ENCODE measurements at regions not wholly inside any gene's neighbourhood (a gene's known extent, or its start where the extent isn't known, plus 50 kb on each side); places are given as distances from the start of the nearest gene placed in this dataset.

DNA sequence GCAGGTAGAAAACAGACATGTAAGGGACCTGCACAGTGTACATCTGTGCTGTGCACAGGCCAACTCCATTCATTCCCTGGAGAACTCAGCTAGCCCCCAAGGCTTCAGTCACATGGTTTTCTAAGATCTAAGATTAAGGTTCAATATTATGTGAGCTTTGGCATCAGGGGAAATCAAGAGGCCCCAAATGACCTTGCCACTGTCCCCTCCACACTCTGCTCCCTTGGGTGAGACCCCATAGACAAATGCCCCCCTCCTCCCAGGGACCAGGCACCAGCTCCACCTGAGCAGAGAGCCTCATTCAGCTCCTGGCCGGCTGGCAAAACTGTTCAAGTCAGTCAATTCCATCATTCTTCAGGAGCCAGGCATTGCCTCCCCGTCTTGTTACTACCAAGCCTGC lies 93.6 kb upstream of the TMEM18 start:
- Histone ChIP-seq H3K4me1 (no peaks in the 10 kb centered on the region), H3K4me3 (no peak overlapping the region), H3K9me3 (no peaks in the 10 kb centered on the region), H3K27me3 (ENCODE audit: low read depth) (no peaks in the 10 kb centered on the region), H3K36me3 (replicated peaks) (no peaks in the 10 kb centered on the region)
- no peak for DNase-seq (ENCODE audit: low spot score in 2 of 2)
- in situ Hi-C loops (cut with MboI; ENCODE audit: low sequenced_read_pairs), result no loop called here

DNA sequence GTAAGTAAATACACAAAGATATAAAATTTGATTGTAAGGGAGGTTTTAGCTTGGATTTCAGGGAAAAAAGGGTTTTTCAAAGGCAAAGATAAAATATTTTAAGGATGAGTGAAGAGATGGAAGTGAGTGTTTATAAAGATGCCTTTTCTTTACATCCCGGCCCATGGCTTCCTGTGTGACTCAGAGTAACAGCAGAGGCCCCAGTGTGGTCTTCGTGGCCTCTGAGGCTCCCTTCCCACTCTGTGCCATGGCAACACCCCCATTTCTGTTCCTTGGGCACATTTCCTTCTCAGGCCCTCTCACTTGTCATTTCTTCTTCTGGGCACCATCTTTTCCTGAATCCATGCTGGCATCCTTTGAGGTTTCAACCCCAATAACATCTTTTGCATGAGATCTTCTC lies 92.6 kb upstream of the TMEM18 start:
- Histone ChIP-seq H3K4me1 (no peaks in the 10 kb centered on the region), H3K36me3 (replicated peaks) (no peaks in the 10 kb centered on the region), H3K4me3 (no peak overlapping the region), H3K9me3 (no peaks in the 10 kb centered on the region), H3K27me3 (ENCODE audit: low read depth) (no peaks in the 10 kb centered on the region)
- in situ Hi-C loops (cut with MboI; ENCODE audit: low sequenced_read_pairs), result no loop called here
- DNase-seq (ENCODE audit: low spot score in 2 of 2), result no peak

DNA sequence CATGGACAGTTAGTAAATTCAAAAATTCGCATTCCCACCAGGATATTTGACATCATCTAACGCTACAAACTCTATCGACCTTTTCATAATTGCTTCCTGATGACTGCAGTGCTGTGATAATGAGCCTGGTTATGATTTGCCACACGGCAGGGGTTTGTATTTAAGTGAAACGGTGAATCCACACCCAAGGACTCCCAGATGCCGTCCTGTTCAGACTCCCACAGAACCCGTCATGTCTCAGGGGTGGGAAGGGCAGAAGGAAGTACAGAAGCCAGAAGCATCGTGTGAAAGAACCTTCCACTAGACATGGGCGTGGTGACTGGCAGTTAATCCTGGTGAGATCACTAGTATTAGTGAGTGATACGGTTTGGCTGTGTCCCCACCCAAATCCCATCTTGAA lies 91.2 kb upstream of the TMEM18 start:
- no peak for DNase-seq (ENCODE audit: low spot score in 2 of 2)
- Histone ChIP-seq H3K4me3 (no peak overlapping the region), H3K4me1 (no peaks in the 10 kb centered on the region), H3K9me3 (no peaks in the 10 kb centered on the region), H3K27me3 (ENCODE audit: low read depth) (no peaks in the 10 kb centered on the region), H3K36me3 (replicated peaks) (no peaks in the 10 kb centered on the region)
- in situ Hi-C loops (cut with MboI; ENCODE audit: low sequenced_read_pairs), result no loop called here

GRCh38 chr2:767944-768343 lies 90.7 kb upstream of the TMEM18 start:
- Histone ChIP-seq H3K4me3 (no peak overlapping the region), H3K27me3 (ENCODE audit: low read depth) (no peaks in the 10 kb centered on the region), H3K4me1 (no peaks in the 10 kb centered on the region), H3K36me3 (replicated peaks) (no peaks in the 10 kb centered on the region), H3K9me3 (no peaks in the 10 kb centered on the region)
- no peak for DNase-seq (ENCODE audit: low spot score in 2 of 2)
- in situ Hi-C loops (cut with MboI; ENCODE audit: low sequenced_read_pairs), result no loop called here

- DNase-seq (ENCODE audit: low spot score in 2 of 2), result no peak
- Histone ChIP-seq H3K4me1 (no peaks in the 10 kb centered on the region), H3K9me3 (no peaks in the 10 kb centered on the region), H3K4me3 (no peak overlapping the region), H3K36me3 (replicated peaks) (no peaks in the 10 kb centered on the region), H3K27me3 (ENCODE audit: low read depth) (no peaks in the 10 kb centered on the region)
- in situ Hi-C loops (cut with MboI; ENCODE audit: low sequenced_read_pairs), result no loop called here
Measured at GRCh38 chr2:767440-767839, 90.2 kb upstream of the TMEM18 start.

GRCh38 chr2:766255-766654 lies 89.0 kb upstream of the TMEM18 start:
- Histone ChIP-seq H3K4me3 (no peak overlapping the region), H3K27me3 (ENCODE audit: low read depth) (no peaks in the 10 kb centered on the region), H3K36me3 (replicated peaks) (no peaks in the 10 kb centered on the region), H3K9me3 (no peaks in the 10 kb centered on the region), H3K4me1 (no peaks in the 10 kb centered on the region)
- no peak for DNase-seq (ENCODE audit: low spot score in 2 of 2)
- in situ Hi-C loops (cut with MboI; ENCODE audit: low sequenced_read_pairs), result no loop called here

- in situ Hi-C loops (cut with MboI; ENCODE audit: low sequenced_read_pairs), result no loop called here
- no peak overlapping the region for H3K4me3 ChIP-seq
- no peaks in the 10 kb centered on the region for H3K36me3 ChIP-seq (replicated peaks)
- no peaks in the 10 kb centered on the region for H3K9me3 ChIP-seq
- no peaks in the 10 kb centered on the region for H3K27me3 ChIP-seq (ENCODE audit: low read depth)
- no peaks in the 10 kb centered on the region for H3K4me1 ChIP-seq
- DNase-seq (ENCODE audit: low spot score in 2 of 2), result no peak
Measured at GRCh38 chr2:765369-765768, 88.2 kb upstream of the TMEM18 start.

GRCh38 chr2:763766-764525 lies 86.7 kb upstream of the TMEM18 start:
- Histone ChIP-seq H3K27me3 (ENCODE audit: low read depth) (no peaks in the 10 kb centered on the region), H3K9me3 (no peaks in the 10 kb centered on the region), H3K4me1 (no peaks in the 10 kb centered on the region), H3K36me3 (replicated peaks) (no peaks in the 10 kb centered on the region), H3K4me3 (no peak overlapping the region)
- no peak for DNase-seq (ENCODE audit: low spot score in 2 of 2)
- in situ Hi-C loops (cut with MboI; ENCODE audit: low sequenced_read_pairs), result no loop called here

DNA sequence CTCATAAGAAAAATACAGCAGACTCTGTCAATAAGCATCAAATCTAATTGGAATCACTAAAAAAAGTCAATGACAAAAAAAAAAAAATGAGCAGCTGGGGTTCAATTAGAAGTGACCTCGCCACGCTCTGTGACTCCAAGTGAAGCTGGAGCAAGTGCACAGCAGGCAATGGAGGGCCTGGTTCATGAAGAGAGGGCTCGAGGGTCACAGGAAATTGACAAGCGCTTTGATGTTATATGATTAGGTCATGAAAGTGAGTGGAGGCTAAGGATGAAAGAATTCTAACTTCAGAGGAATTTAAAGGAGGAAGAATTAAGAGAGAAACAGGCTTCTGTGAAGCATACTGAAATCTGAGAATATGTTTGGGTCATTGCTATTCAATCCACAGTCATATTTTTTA lies 85.4 kb upstream of the TMEM18 start:
- in situ Hi-C loops (cut with MboI; ENCODE audit: low sequenced_read_pairs), result no loop called here
- no peak for DNase-seq (ENCODE audit: low spot score in 2 of 2)
- no peak overlapping the region for H3K4me3 ChIP-seq
- H3K4me1 ChIP-seq, result no peaks in the 10 kb centered on the region
- H3K9me3 ChIP-seq, result no peaks in the 10 kb centered on the region
- H3K36me3 ChIP-seq (replicated peaks), result no peaks in the 10 kb centered on the region
- no peaks in the 10 kb centered on the region for H3K27me3 ChIP-seq (ENCODE audit: low read depth)

DNA sequence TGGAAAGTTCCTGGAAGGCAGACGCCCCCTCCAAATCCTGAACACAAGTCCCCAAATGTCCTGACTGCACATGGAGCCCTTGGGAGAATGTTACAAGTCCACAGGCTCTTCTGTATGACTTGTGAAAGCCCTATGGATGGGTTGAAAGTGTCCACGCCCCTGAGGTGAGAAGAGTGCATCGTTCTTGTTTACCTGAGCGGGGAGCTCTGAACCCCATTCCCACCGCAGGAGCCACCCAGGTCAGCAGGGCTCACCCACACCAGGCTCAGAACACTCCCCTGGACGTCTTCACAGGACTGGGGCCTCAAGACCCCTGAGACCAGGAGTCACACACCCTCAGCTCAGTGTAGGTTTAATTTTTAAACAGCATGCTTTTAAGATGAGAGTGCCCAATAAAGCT lies 84.2 kb upstream of the TMEM18 start:
- H3K36me3 ChIP-seq (replicated peaks), result no peaks in the 10 kb centered on the region
- H3K27me3 ChIP-seq (ENCODE audit: low read depth), result no peaks in the 10 kb centered on the region
- no peak overlapping the region for H3K4me3 ChIP-seq
- DNase-seq (ENCODE audit: low spot score in 2 of 2), result no peak
- in situ Hi-C loops (cut with MboI; ENCODE audit: low sequenced_read_pairs), result no loop called here
- H3K9me3 ChIP-seq, result no peaks in the 10 kb centered on the region
- H3K4me1 ChIP-seq, result no peaks in the 10 kb centered on the region

DNA sequence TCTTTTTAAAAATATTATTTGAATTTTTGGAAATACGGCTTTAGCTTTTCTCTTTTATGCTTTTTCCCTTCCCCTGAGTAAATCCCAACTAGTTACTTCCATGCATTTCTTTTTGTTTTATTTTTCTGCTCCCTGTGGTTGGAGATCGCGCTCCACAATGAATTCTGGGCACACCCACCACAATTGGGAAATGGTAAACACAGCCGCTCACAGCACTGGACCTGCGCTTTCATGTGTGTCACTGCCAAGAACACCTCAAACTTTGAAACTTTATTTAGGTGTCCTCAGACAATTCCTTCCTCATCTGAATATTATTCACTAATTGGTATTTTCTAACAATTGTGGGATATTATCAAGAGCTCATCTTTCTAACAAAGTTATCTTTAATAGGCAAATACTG lies 82.8 kb upstream of the TMEM18 start:
- in situ Hi-C loops (cut with MboI; ENCODE audit: low sequenced_read_pairs), result no loop called here
- Histone ChIP-seq H3K36me3 (replicated peaks) (no peaks in the 10 kb centered on the region), H3K27me3 (ENCODE audit: low read depth) (no peaks in the 10 kb centered on the region), H3K4me1 (no peaks in the 10 kb centered on the region), H3K9me3 (no peaks in the 10 kb centered on the region), H3K4me3 (no peak overlapping the region)
- DNase-seq (ENCODE audit: low spot score in 2 of 2), result no peak

- Histone ChIP-seq H3K4me1 (no peaks in the 10 kb centered on the region), H3K36me3 (replicated peaks) (no peaks in the 10 kb centered on the region), H3K9me3 (no peaks in the 10 kb centered on the region), H3K27me3 (ENCODE audit: low read depth) (no peaks in the 10 kb centered on the region), H3K4me3 (no peak overlapping the region)
- in situ Hi-C loops (cut with MboI; ENCODE audit: low sequenced_read_pairs), result no loop called here
- no peak for DNase-seq (ENCODE audit: low spot score in 2 of 2)
Measured at GRCh38 chr2:758073-758820, 81.0 kb upstream of the TMEM18 start.

- no peaks in the 10 kb centered on the region for H3K27me3 ChIP-seq (ENCODE audit: low read depth)
- H3K4me3 ChIP-seq, result no peak overlapping the region
- in situ Hi-C loops (cut with MboI; ENCODE audit: low sequenced_read_pairs), result no loop called here
Measured at GRCh38 chr2:753123-753522, 75.9 kb upstream of the TMEM18 start.

GRCh38 chr2:751474-751873 lies 74.3 kb upstream of the TMEM18 start:
- no peaks in the 10 kb centered on the region for H3K9me3 ChIP-seq
- in situ Hi-C loops (cut with MboI; ENCODE audit: low sequenced_read_pairs), result no loop called here
- DNase-seq (ENCODE audit: low spot score in 2 of 2), result no peak
- no peak overlapping the region for H3K4me3 ChIP-seq
- H3K4me1 ChIP-seq, result no peaks in the 10 kb centered on the region
- no peaks in the 10 kb centered on the region for H3K27me3 ChIP-seq (ENCODE audit: low read depth)
- no peaks in the 10 kb centered on the region for H3K36me3 ChIP-seq (replicated peaks)

More at GRCh38 chr2:753123-753522, 75.9 kb upstream of the TMEM18 start:
- Histone ChIP-seq H3K36me3 (replicated peaks) (no peaks in the 10 kb centered on the region), H3K4me1 (no peaks in the 10 kb centered on the region), H3K9me3 (no peaks in the 10 kb centered on the region)
- no peak for DNase-seq (ENCODE audit: low spot score in 2 of 2)

Data from HAP-1 (cell line).